Breast epithelium (tissue), 3 donors: ENCODE measurements at regions not wholly inside any gene's neighbourhood (a gene's known extent, or its start where the extent isn't known, plus 50 kb on each side); places are given as distances from the start of the nearest gene placed in this dataset.

Experiments used
- POLR2A ChIP-seq: fragments of 450-650 bp; IDR thresholded peaks from one replicate; pipeline ENCODE4 v1.6.1; 2016; ENCODE audit warnings: antibody characterized with exemption, mild to moderate bottlenecking, moderate library complexity
- POLR2AphosphoS5 ChIP-seq, 3 donors: sonication (generic); formaldehyde crosslinking; IDR thresholded peaks; one replicate each; pipeline ENCODE4 v1.6.1; 2017; ENCODE audit warnings: antibody characterized with exemption in 3 of 3
- TF ChIP-seq, protein P1 (sequence below), 3 donors: fragments of 450-650 bp; IDR thresholded peaks; one replicate each; pipeline ENCODE4 v1.5.1; 2016 to 2017; ENCODE audit warnings: antibody characterized with exemption in 3 of 3, mild to moderate bottlenecking in 3 of 3, moderate library complexity in 3 of 3

DNA sequence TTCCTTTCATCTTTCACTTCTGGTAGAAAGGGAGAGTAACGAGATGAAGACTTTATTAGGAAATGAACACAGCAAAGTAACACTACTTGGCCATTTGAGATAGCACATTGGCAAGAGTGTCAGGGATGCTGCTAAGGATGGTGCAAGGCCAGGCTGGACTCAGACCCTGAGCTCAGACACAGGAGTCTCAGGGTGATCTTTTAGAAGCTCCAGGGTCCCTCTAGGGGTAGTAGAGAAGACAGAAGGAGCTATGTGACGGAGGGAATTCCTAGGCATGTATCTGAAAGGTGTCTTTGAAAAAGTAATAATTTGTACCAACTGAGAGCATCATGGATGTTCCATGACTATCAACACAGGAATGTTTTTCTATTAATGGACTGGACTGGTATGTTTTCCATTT lies 436.5 kb downstream of the DHX35 start:
- TF ChIP-seq, protein P1, sequence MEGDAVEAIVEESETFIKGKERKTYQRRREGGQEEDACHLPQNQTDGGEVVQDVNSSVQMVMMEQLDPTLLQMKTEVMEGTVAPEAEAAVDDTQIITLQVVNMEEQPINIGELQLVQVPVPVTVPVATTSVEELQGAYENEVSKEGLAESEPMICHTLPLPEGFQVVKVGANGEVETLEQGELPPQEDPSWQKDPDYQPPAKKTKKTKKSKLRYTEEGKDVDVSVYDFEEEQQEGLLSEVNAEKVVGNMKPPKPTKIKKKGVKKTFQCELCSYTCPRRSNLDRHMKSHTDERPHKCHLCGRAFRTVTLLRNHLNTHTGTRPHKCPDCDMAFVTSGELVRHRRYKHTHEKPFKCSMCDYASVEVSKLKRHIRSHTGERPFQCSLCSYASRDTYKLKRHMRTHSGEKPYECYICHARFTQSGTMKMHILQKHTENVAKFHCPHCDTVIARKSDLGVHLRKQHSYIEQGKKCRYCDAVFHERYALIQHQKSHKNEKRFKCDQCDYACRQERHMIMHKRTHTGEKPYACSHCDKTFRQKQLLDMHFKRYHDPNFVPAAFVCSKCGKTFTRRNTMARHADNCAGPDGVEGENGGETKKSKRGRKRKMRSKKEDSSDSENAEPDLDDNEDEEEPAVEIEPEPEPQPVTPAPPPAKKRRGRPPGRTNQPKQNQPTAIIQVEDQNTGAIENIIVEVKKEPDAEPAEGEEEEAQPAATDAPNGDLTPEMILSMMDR (IDR thresholded peaks at IDR 0.05), result no peak
- TF ChIP-seq POLR2A (no peak), POLR2AphosphoS5 (IDR thresholded peaks at IDR 0.05) (no peak)
